ENCODE measurements at regions not wholly inside any gene's neighbourhood (a gene's known extent, or its start where the extent isn't known, plus 50 kb on each side); places are given as distances from the start of the nearest gene placed in this dataset.

GRCh38 chr5:102018279-102018678 is 277.8 kb downstream of the SLCO4C1 start:
- Histone ChIP-seq H3K79me2 (ENCODE audit: insufficient read depth, low read length) (no peaks in the 10 kb centered on the region), H3K36me3 (ENCODE audit: insufficient read depth, low read length) (no peaks in the 10 kb centered on the region), H3K9me2 (replicated peaks; ENCODE audit: low read depth, low read length) (no peaks in the 10 kb centered on the region), H3K4me1 (ENCODE audit: insufficient read depth, low read length, poor library complexity, severe bottlenecking) (no peaks in the 10 kb centered on the region), H3K4me3 (ENCODE audit: low read length, poor library complexity, severe bottlenecking) (no peak overlapping the region), H4K20me1 (ENCODE audit: insufficient read depth, low read length, poor library complexity, severe bottlenecking) (no peaks in the 10 kb centered on the region), H3F3A (ENCODE audit: low read depth) (no peaks in the 10 kb centered on the region), H3K9ac (ENCODE audit: low read depth, low read length, poor library complexity, severe bottlenecking) (no peak overlapping the region), H3K9me3 (ENCODE audit: insufficient read depth, low read depth, low read length) (no peaks in the 10 kb centered on the region), H3K27me3 (ENCODE audit: insufficient read depth, low read length, poor library complexity, severe bottlenecking) (no peaks in the 10 kb centered on the region), H3K4me2 (ENCODE audit: low read depth, low read length, poor library complexity, severe bottlenecking) (no peak overlapping the region), H2AFZ (ENCODE audit: low read length) (no peak overlapping the region)
- TF ChIP-seq CTCF (conservative IDR thresholded peaks at IDR 0.05; ENCODE audit: low read length) (no peak), EZH2phosphoT487 (IDR thresholded peaks at IDR 0.05; ENCODE audit: borderline replicate concordance) (no peak)

GRCh38 chr5:102014371-102014770 is 281.7 kb downstream of the SLCO4C1 start:
- TF ChIP-seq EZH2phosphoT487 (IDR thresholded peaks at IDR 0.05; ENCODE audit: borderline replicate concordance), result no peak
- no peak for TF ChIP-seq CTCF (conservative IDR thresholded peaks at IDR 0.05; ENCODE audit: low read length)
- H3K9ac ChIP-seq (ENCODE audit: low read depth, low read length, poor library complexity, severe bottlenecking), result no peak overlapping the region
- H3K36me3 ChIP-seq (ENCODE audit: insufficient read depth, low read length), result no peaks in the 10 kb centered on the region
- no peaks in the 10 kb centered on the region for H3K9me2 ChIP-seq (replicated peaks; ENCODE audit: low read depth, low read length)
- no peaks in the 10 kb centered on the region for H3K27me3 ChIP-seq (ENCODE audit: insufficient read depth, low read length, poor library complexity, severe bottlenecking)
- no peaks in the 10 kb centered on the region for H4K20me1 ChIP-seq (ENCODE audit: insufficient read depth, low read length, poor library complexity, severe bottlenecking)
- H3F3A ChIP-seq (ENCODE audit: low read depth), result no peaks in the 10 kb centered on the region
- H3K4me1 ChIP-seq (ENCODE audit: insufficient read depth, low read length, poor library complexity, severe bottlenecking), result no peaks in the 10 kb centered on the region
- H3K79me2 ChIP-seq (ENCODE audit: insufficient read depth, low read length), result no peaks in the 10 kb centered on the region
- H3K4me3 ChIP-seq (ENCODE audit: low read length, poor library complexity, severe bottlenecking), result no peak overlapping the region
- H3K4me2 ChIP-seq (ENCODE audit: low read depth, low read length, poor library complexity, severe bottlenecking), result no peak overlapping the region
- no peak overlapping the region for H2AFZ ChIP-seq (ENCODE audit: low read length)
- no peaks in the 10 kb centered on the region for H3K9me3 ChIP-seq (ENCODE audit: insufficient read depth, low read depth, low read length)

DNA sequence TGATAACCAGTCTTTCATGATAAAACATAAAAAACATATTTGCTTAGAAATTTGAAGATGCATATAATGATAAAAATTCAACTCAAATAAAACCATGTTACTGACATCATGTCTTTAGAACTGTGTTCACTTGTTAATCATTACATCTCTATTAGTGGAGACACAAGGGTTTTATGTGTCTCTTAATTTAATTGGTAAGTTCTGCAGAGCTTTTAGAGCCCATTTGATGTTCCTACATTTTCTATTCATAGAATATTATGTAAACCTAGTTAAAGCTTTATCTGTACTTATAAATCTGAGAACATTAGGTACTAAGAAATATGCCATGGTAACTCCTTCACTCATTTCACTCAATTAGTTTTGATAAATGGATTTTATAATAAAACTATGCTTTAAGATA is 285.4 kb downstream of the SLCO4C1 start:
- Histone ChIP-seq H3K4me2 (ENCODE audit: low read depth, low read length, poor library complexity, severe bottlenecking) (no peak overlapping the region), H3K36me3 (ENCODE audit: insufficient read depth, low read length) (no peaks in the 10 kb centered on the region), H3K9me2 (replicated peaks; ENCODE audit: low read depth, low read length) (no peaks in the 10 kb centered on the region), H3K4me3 (ENCODE audit: low read length, poor library complexity, severe bottlenecking) (no peak overlapping the region), H4K20me1 (ENCODE audit: insufficient read depth, low read length, poor library complexity, severe bottlenecking) (no peaks in the 10 kb centered on the region), H3K27me3 (ENCODE audit: insufficient read depth, low read length, poor library complexity, severe bottlenecking) (no peaks in the 10 kb centered on the region), H3K4me1 (ENCODE audit: insufficient read depth, low read length, poor library complexity, severe bottlenecking) (no peaks in the 10 kb centered on the region), H3K9me3 (ENCODE audit: insufficient read depth, low read depth, low read length) (no peaks in the 10 kb centered on the region), H3F3A (ENCODE audit: low read depth) (no peaks in the 10 kb centered on the region), H3K9ac (ENCODE audit: low read depth, low read length, poor library complexity, severe bottlenecking) (no peak overlapping the region), H3K79me2 (ENCODE audit: insufficient read depth, low read length) (no peaks in the 10 kb centered on the region), H2AFZ (ENCODE audit: low read length) (no peak overlapping the region)
- TF ChIP-seq CTCF (conservative IDR thresholded peaks at IDR 0.05; ENCODE audit: low read length) (no peak), EZH2phosphoT487 (IDR thresholded peaks at IDR 0.05; ENCODE audit: borderline replicate concordance) (no peak)
